H9 (cell line): ENCODE measurements at regions not wholly inside any gene's neighbourhood (a gene's known extent, or its start where the extent isn't known, plus 50 kb on each side); places are given as distances from the start of the nearest gene placed in this dataset.

Source experiments
- DNase-seq: peaks from one replicate; pipeline ENCODE4 v3.0.0-alpha.2; 2017
- H2AFZ ChIP-seq: one replicate; pipeline ENCODE4 v1.6.1; 2013; ENCODE audit warnings: mild to moderate bottlenecking, low read length, control low read depth, moderate library complexity
- H2AK5ac ChIP-seq: 2 replicates; pipeline ENCODE4 v1.6.1; 2013; ENCODE audit warnings: low read length, control low read depth, mixed read lengths; ENCODE audit not compliant: insufficient read length
- H2BK120ac ChIP-seq: one replicate; pipeline ENCODE4 v1.6.1; 2013; ENCODE audit warnings: low read depth, mild to moderate bottlenecking, low read length, control low read depth, inconsistent platforms; ENCODE audit not compliant: poor library complexity, severe bottlenecking
- H2BK12ac ChIP-seq: 2 replicates; pipeline ENCODE4 v1.6.1; 2013; ENCODE audit warnings: low read length, control low read depth, mixed read lengths, low read depth; ENCODE audit not compliant: insufficient read length
- H2BK15ac ChIP-seq: 2 replicates; pipeline ENCODE4 v1.6.1; 2013; ENCODE audit warnings: low read depth, low read length, control low read depth
- H2BK20ac ChIP-seq: one replicate; pipeline ENCODE4 v1.6.1; 2013; ENCODE audit warnings: low read depth, mild to moderate bottlenecking, low read length, control low read depth, inconsistent platforms; ENCODE audit not compliant: poor library complexity, severe bottlenecking
- H2BK5ac ChIP-seq: 2 replicates; pipeline ENCODE4 v1.6.1; 2013; ENCODE audit warnings: low read length, control low read depth, mixed read lengths; ENCODE audit not compliant: insufficient read length
- H3K14ac ChIP-seq: 2 replicates; pipeline ENCODE4 v1.6.1; 2013; ENCODE audit warnings: low read length, control low read depth; ENCODE audit not compliant: insufficient read depth
- H3K18ac ChIP-seq: 2 replicates; pipeline ENCODE4 v1.6.1; 2013; ENCODE audit warnings: low read depth, mild to moderate bottlenecking, mixed read lengths, low read length, control low read depth; ENCODE audit not compliant: insufficient read length
- H3K23ac ChIP-seq: 2 replicates; pipeline ENCODE4 v1.6.1; 2013; ENCODE audit warnings: low read length, control low read depth, mixed read lengths, low read depth; ENCODE audit not compliant: insufficient read length
- H3K23me2 ChIP-seq: 2 replicates; pipeline ENCODE4 v1.6.1; 2013; ENCODE audit warnings: low read depth, mild to moderate bottlenecking, mixed read lengths, low read length, control low read depth; ENCODE audit not compliant: insufficient read length, poor library complexity, severe bottlenecking
- H3K27ac ChIP-seq: 2 replicates; pipeline ENCODE4 v1.5.1; 2013; ENCODE audit warnings: low read length, control low read depth, mixed read lengths, low read depth; ENCODE audit not compliant: insufficient read length
- H3K27me3 ChIP-seq: 2 replicates; pipeline ENCODE4 v1.6.1; 2013; ENCODE audit warnings: low read length, control low read depth, inconsistent platforms; ENCODE audit not compliant: insufficient read depth
- H3K4ac ChIP-seq: 2 replicates; pipeline ENCODE4 v1.6.1; 2013; ENCODE audit warnings: low read depth, mild to moderate bottlenecking, control low read depth, inconsistent platforms, low read length, moderate library complexity
- H3K4me1 ChIP-seq: 2 replicates; pipeline ENCODE4 v1.6.1; 2013; ENCODE audit warnings: low read length, control low read depth, inconsistent platforms; ENCODE audit not compliant: insufficient read depth
- H3K4me2 ChIP-seq: 2 replicates; pipeline ENCODE4 v1.6.1; 2013; ENCODE audit warnings: low read length, control low read depth, mixed read lengths; ENCODE audit not compliant: insufficient read length, insufficient read depth
- H3K56ac ChIP-seq: 2 replicates; pipeline ENCODE4 v1.6.1; 2013; ENCODE audit warnings: low read depth, mild to moderate bottlenecking, mixed read lengths, low read length, control low read depth; ENCODE audit not compliant: insufficient read length
- H3K79me1 ChIP-seq: 2 replicates; pipeline ENCODE4 v1.6.1; 2013; ENCODE audit warnings: low read depth, mild to moderate bottlenecking, moderate library complexity, low read length, control low read depth, inconsistent platforms; ENCODE audit not compliant: insufficient read depth, poor library complexity, severe bottlenecking
- H3K79me2 ChIP-seq: 2 replicates; pipeline ENCODE4 v1.6.1; 2013; ENCODE audit warnings: low read length, control low read depth, inconsistent platforms; ENCODE audit not compliant: insufficient read depth
- H3K9ac ChIP-seq: 2 replicates; pipeline ENCODE4 v1.6.1; 2013; ENCODE audit warnings: low read length, control low read depth, mixed read lengths; ENCODE audit not compliant: insufficient read length; ENCODE audit errors: extremely low read depth
- H3K9me3 ChIP-seq: one replicate; pipeline ENCODE4 v1.6.1; 2013; ENCODE audit warnings: low read depth, low read length, inconsistent platforms; ENCODE audit not compliant: control insufficient read depth
- H3T11ph ChIP-seq: one replicate; pipeline ENCODE4 v1.6.1; 2013; ENCODE audit warnings: mild to moderate bottlenecking, low read length, control low read depth, inconsistent platforms
- H4K20me1 ChIP-seq: one replicate; pipeline ENCODE4 v1.6.1; 2013; ENCODE audit not compliant: control insufficient read depth, insufficient read length, insufficient read depth
- H4K5ac ChIP-seq: 2 replicates; pipeline ENCODE4 v1.6.1; 2013; ENCODE audit warnings: low read depth, mild to moderate bottlenecking, mixed read lengths, low read length, control low read depth; ENCODE audit not compliant: insufficient read length
- H4K8ac ChIP-seq: replicated peaks from 2 replicates; pipeline ENCODE4 v1.6.1; 2013; ENCODE audit warnings: low read length, control low read depth, mixed read lengths, low read depth; ENCODE audit not compliant: insufficient read length
- H4K91ac ChIP-seq: 2 replicates; pipeline ENCODE4 v1.6.1; 2013; ENCODE audit warnings: low read depth, mild to moderate bottlenecking, moderate library complexity, mixed read lengths, low read length, control low read depth; ENCODE audit not compliant: insufficient read length
- H3K27ac Mint-ChIP-seq, 3 experiments: 2 replicates in 2 of 3; 3 replicates in 1 of 3; pipeline ENCODE4 v1.8.0; 2020 to 2021; ENCODE audit warnings: mixed read lengths in 3 of 3, mild to moderate bottlenecking in 1 of 3, moderate library complexity in 1 of 3
- H3K27me3 Mint-ChIP-seq: 2 replicates; pipeline ENCODE4 v1.8.0; 2021; ENCODE audit warnings: low read depth, mild to moderate bottlenecking, moderate library complexity, mixed read lengths
- H3K36me3 Mint-ChIP-seq, 3 experiments: 2 replicates in 2 of 3; 3 replicates in 1 of 3; pipeline ENCODE4 v1.8.0; 2020 to 2021; ENCODE audit warnings: low read depth in 3 of 3, mixed read lengths in 3 of 3; ENCODE audit not compliant: insufficient read depth in 1 of 3
- H3K4me1 Mint-ChIP-seq, 2 experiments: 2 replicates each; pipeline ENCODE4 v1.8.0; 2020; ENCODE audit warnings: mixed read lengths in 2 of 2
- H3K4me3 Mint-ChIP-seq, 2 experiments: 2 replicates in 1 of 2; 3 replicates in 1 of 2; pipeline ENCODE4 v1.8.0; 2020 to 2021; ENCODE audit warnings: mild to moderate bottlenecking in 2 of 2, mixed read lengths in 2 of 2, moderate library complexity in 1 of 2
- H3K9me3 Mint-ChIP-seq, 2 experiments: 2 replicates in 1 of 2; 3 replicates in 1 of 2; pipeline ENCODE4 v1.8.0; 2020; ENCODE audit warnings: mild to moderate bottlenecking in 2 of 2, mixed read lengths in 2 of 2, moderate library complexity in 1 of 2
- WGBS: extraction: QIAGEN DNeasy Blood & Tissue Kit; methylation state at CpG from one replicate; pipeline ENCODE4 v1.1.7; 2013; ENCODE audit warnings: missing lambda C conversion rate, low lambda C conversion rate, mixed read lengths; ENCODE audit not compliant: insufficient read length; ENCODE audit errors: extremely low coverage; 5-methylcytosine and 5-hydroxymethylcytosine counted together
- TF ChIP-seq, protein P1 (sequence below): fragments of 200-600 bp; sonication (generic); conservative IDR thresholded peaks from 3 replicates; pipeline ENCODE4 v1.8.0; 2021; ENCODE audit warnings: antibody characterized with exemption, mild to moderate bottlenecking

DNA sequence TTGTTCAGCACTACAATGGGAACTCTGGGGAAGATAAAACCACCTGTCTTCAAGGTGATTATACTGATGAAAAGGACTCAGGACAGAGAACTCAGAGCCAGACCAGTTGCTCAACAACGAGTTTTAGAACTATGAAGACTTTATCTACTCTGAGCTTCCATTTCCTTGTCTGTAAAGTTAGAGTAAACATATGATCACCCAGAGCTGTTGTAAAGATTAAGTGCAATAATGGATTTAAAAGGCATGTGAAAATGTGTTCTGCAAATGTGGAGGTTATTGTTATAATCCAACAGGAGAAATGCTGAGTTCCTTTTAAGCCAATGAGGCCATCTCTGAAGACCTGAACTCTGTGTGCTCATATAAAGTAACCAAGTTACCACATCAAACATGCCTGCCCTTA, 139.7 kb upstream of the CMC1 start:
- Histone ChIP-seq H3K27me3 (no peaks in the 10 kb centered on the region), H4K8ac (no peak overlapping the region), H3K9me3 (no peaks in the 10 kb centered on the region), H3K56ac (no peak overlapping the region), H3K27ac (no peak overlapping the region), H2BK12ac (no peak overlapping the region), H2BK120ac (no peak overlapping the region), H3K79me2 (no peaks in the 10 kb centered on the region), H2BK5ac (no peak overlapping the region), H3K23me2 (no peaks in the 10 kb centered on the region), H3K9ac (no peak overlapping the region), H4K5ac (no peak overlapping the region), H3K4me1 (no peaks in the 10 kb centered on the region), H3K4ac (no peak overlapping the region), H2AFZ (no peak overlapping the region), H4K91ac (no peak overlapping the region), H3T11ph (no peak overlapping the region), H2BK15ac (no peak overlapping the region), H3K79me1 (no peaks in the 10 kb centered on the region), H4K20me1 (no peaks in the 10 kb centered on the region), H3K18ac (no peak overlapping the region), H3K14ac (no peak overlapping the region), H2BK20ac (no peak overlapping the region), H3K23ac (no peak overlapping the region), H3K4me2 (no peak overlapping the region), H2AK5ac (no peak overlapping the region)
- DNase-seq, result no peak
- no peak overlapping the region for H3K4me3 Mint-ChIP-seq
- H3K27ac Mint-ChIP-seq, result no peak overlapping the region
- H3K9me3 Mint-ChIP-seq, result peaks cover 19 to 22% of the 10 kb centered on the region in 2 experiments
- no CpG with 5 or more reads among the region's 1 CpG for WGBS
- H3K4me1 Mint-ChIP-seq, result no peaks in the 10 kb centered on the region
- TF ChIP-seq, protein P1, sequence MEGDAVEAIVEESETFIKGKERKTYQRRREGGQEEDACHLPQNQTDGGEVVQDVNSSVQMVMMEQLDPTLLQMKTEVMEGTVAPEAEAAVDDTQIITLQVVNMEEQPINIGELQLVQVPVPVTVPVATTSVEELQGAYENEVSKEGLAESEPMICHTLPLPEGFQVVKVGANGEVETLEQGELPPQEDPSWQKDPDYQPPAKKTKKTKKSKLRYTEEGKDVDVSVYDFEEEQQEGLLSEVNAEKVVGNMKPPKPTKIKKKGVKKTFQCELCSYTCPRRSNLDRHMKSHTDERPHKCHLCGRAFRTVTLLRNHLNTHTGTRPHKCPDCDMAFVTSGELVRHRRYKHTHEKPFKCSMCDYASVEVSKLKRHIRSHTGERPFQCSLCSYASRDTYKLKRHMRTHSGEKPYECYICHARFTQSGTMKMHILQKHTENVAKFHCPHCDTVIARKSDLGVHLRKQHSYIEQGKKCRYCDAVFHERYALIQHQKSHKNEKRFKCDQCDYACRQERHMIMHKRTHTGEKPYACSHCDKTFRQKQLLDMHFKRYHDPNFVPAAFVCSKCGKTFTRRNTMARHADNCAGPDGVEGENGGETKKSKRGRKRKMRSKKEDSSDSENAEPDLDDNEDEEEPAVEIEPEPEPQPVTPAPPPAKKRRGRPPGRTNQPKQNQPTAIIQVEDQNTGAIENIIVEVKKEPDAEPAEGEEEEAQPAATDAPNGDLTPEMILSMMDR, result no peak
- no peaks in the 10 kb centered on the region; the same call in 1 of the 2 replicates for H3K27me3 Mint-ChIP-seq
- H3K36me3 Mint-ChIP-seq, result peaks cover 3 to 24% (median 14%) of the 10 kb centered on the region in 3 experiments; a peak in 6 of 7 replicates
